NCI-H345 treated with DMSO at 0.1 percent for 48 hours (cell line): ENCODE measurements at regions not wholly inside any gene's neighbourhood (a gene's known extent, or its start where the extent isn't known, plus 50 kb on each side); places are given as distances from the start of the nearest gene placed in this dataset.
"Not testable (repeated sequence)": the region's sequence is repeated elsewhere in the genome, so short reads cannot be mapped to it uniquely, and the experiment has no call there.

Experiments
- DNase-seq: peaks from one replicate; lab custom pipeline; 2025; ENCODE audit not compliant: unreplicated experiment; lab: John Stamatoyannopoulos, UW

GRCh38 chr1:234807705-234808104 lies 197.7 kb upstream of the IRF2BP2 start:
- DNase-seq = not testable (repeated sequence)

GRCh38 chr1:234802586-234802985 lies 192.6 kb upstream of the IRF2BP2 start:
- DNase-seq = not testable (repeated sequence)

GRCh38 chr1:234801636-234802035 lies 191.7 kb upstream of the IRF2BP2 start:
- not testable (repeated sequence) for DNase-seq

GRCh38 chr1:234801147-234801546 lies 191.2 kb upstream of the IRF2BP2 start:
- not testable (repeated sequence) for DNase-seq

- not testable (repeated sequence) for DNase-seq
Observed at GRCh38 chr1:234800563-234800962, 190.6 kb upstream of the IRF2BP2 start.

GRCh38 chr1:234799021-234799689 lies 189.2 kb upstream of the IRF2BP2 start:
- DNase-seq = not testable (repeated sequence)

GRCh38 chr1:234797216-234797615 lies 187.2 kb upstream of the IRF2BP2 start:
- DNase-seq = not testable (repeated sequence)

GRCh38 chr1:234796438-234796792 lies 186.4 kb upstream of the IRF2BP2 start:
- DNase-seq = not testable (repeated sequence)

- not testable (repeated sequence) for DNase-seq
Observed at GRCh38 chr1:234795711-234796437, 185.9 kb upstream of the IRF2BP2 start.

GRCh38 chr1:234795007-234795406 lies 185.0 kb upstream of the IRF2BP2 start:
- DNase-seq = not testable (repeated sequence)

- not testable (repeated sequence) for DNase-seq
Observed at GRCh38 chr1:234794452-234794851, 184.5 kb upstream of the IRF2BP2 start.

GRCh38 chr1:234793924-234794323 lies 183.9 kb upstream of the IRF2BP2 start:
- DNase-seq = not testable (repeated sequence)

- not testable (repeated sequence) for DNase-seq
Observed at GRCh38 chr1:234792221-234792864, 182.4 kb upstream of the IRF2BP2 start.

- DNase-seq = not testable (repeated sequence)
Observed at GRCh38 chr1:234791615-234792014, 181.6 kb upstream of the IRF2BP2 start.

GRCh38 chr1:234790333-234790732 lies 180.4 kb upstream of the IRF2BP2 start:
- DNase-seq = not testable (repeated sequence)

GRCh38 chr1:234787011-234787584 lies 177.1 kb upstream of the IRF2BP2 start:
- DNase-seq = not testable (repeated sequence)

GRCh38 chr1:234785922-234786321 lies 175.9 kb upstream of the IRF2BP2 start:
- not testable (repeated sequence) for DNase-seq

- not testable (repeated sequence) for DNase-seq
Observed at GRCh38 chr1:234785471-234785919, 175.5 kb upstream of the IRF2BP2 start.

GRCh38 chr1:234784108-234784507 lies 174.1 kb upstream of the IRF2BP2 start:
- not testable (repeated sequence) for DNase-seq

GRCh38 chr1:234782791-234783190 lies 172.8 kb upstream of the IRF2BP2 start:
- DNase-seq = no peak

GRCh38 chr1:234782105-234782751 lies 172.2 kb upstream of the IRF2BP2 start:
- no peak for DNase-seq
